ENCODE measurements at regions not wholly inside any gene's neighbourhood (a gene's known extent, or its start where the extent isn't known, plus 50 kb on each side); places are given as distances from the start of the nearest gene placed in this dataset.

GRCh38 chr10:52967806-52968795 lies 195.5 kb upstream of the MBL2 start:
- H3K27me3 Mint-ChIP-seq (ENCODE audit: unreplicated experiment): no peaks in the 10 kb centered on the region
- H3K4me1 Mint-ChIP-seq (ENCODE audit: low read depth, unreplicated experiment): peaks cover 14% of the 10 kb centered on the region
- no peak for DNase-seq
- H3K4me3 Mint-ChIP-seq (ENCODE audit: unreplicated experiment): no peak overlapping the region
- no peaks in the 10 kb centered on the region for H3K36me3 Mint-ChIP-seq (ENCODE audit: unreplicated experiment)
- no peak for TF ChIP-seq CTCF (IDR thresholded peaks at IDR 0.05; ENCODE audit: partially characterized antibody, unreplicated experiment)
- no peak overlapping the region for H3K27ac Mint-ChIP-seq (ENCODE audit: unreplicated experiment)
- no peaks in the 10 kb centered on the region for H3K9me3 Mint-ChIP-seq (ENCODE audit: unreplicated experiment)

GRCh38 chr10:52966904-52967303 lies 194.3 kb upstream of the MBL2 start:
- no peak for DNase-seq
- no peaks in the 10 kb centered on the region for H3K27me3 Mint-ChIP-seq (ENCODE audit: unreplicated experiment)
- H3K36me3 Mint-ChIP-seq (ENCODE audit: unreplicated experiment): no peaks in the 10 kb centered on the region
- no peak for TF ChIP-seq CTCF (IDR thresholded peaks at IDR 0.05; ENCODE audit: partially characterized antibody, unreplicated experiment)
- peaks cover 14% of the 10 kb centered on the region for H3K4me1 Mint-ChIP-seq (ENCODE audit: low read depth, unreplicated experiment)
- no peak overlapping the region for H3K4me3 Mint-ChIP-seq (ENCODE audit: unreplicated experiment)
- H3K9me3 Mint-ChIP-seq (ENCODE audit: unreplicated experiment): no peaks in the 10 kb centered on the region
- no peak overlapping the region for H3K27ac Mint-ChIP-seq (ENCODE audit: unreplicated experiment)

- TF ChIP-seq CTCF (IDR thresholded peaks at IDR 0.05; ENCODE audit: partially characterized antibody, unreplicated experiment): no peak
- Mint-ChIP-seq H3K4me1 (ENCODE audit: low read depth, unreplicated experiment) (peaks cover 14% of the 10 kb centered on the region), H3K27ac (ENCODE audit: unreplicated experiment) (no peak overlapping the region), H3K9me3 (ENCODE audit: unreplicated experiment) (no peaks in the 10 kb centered on the region), H3K36me3 (ENCODE audit: unreplicated experiment) (no peaks in the 10 kb centered on the region), H3K4me3 (ENCODE audit: unreplicated experiment) (no peak overlapping the region), H3K27me3 (ENCODE audit: unreplicated experiment) (no peaks in the 10 kb centered on the region)
- no peak for DNase-seq
Measured at GRCh38 chr10:52965938-52966401, 193.4 kb upstream of the MBL2 start.

- Mint-ChIP-seq H3K27me3 (ENCODE audit: unreplicated experiment) (no peaks in the 10 kb centered on the region), H3K36me3 (ENCODE audit: unreplicated experiment) (no peaks in the 10 kb centered on the region), H3K27ac (ENCODE audit: unreplicated experiment) (no peak overlapping the region), H3K4me3 (ENCODE audit: unreplicated experiment) (no peak overlapping the region), H3K4me1 (ENCODE audit: low read depth, unreplicated experiment) (peaks cover 14% of the 10 kb centered on the region), H3K9me3 (ENCODE audit: unreplicated experiment) (no peaks in the 10 kb centered on the region)
- TF ChIP-seq CTCF (IDR thresholded peaks at IDR 0.05; ENCODE audit: partially characterized antibody, unreplicated experiment): no peak
- no peak for DNase-seq
Measured at GRCh38 chr10:52965509-52965908, 192.9 kb upstream of the MBL2 start.

GRCh38 chr10:52961323-52961722 lies 188.7 kb upstream of the MBL2 start:
- no peaks in the 10 kb centered on the region for H3K9me3 Mint-ChIP-seq (ENCODE audit: unreplicated experiment)
- peaks cover 6% of the 10 kb centered on the region for H3K4me1 Mint-ChIP-seq (ENCODE audit: low read depth, unreplicated experiment)
- H3K27ac Mint-ChIP-seq (ENCODE audit: unreplicated experiment): no peak overlapping the region
- H3K4me3 Mint-ChIP-seq (ENCODE audit: unreplicated experiment): no peak overlapping the region
- no peak for DNase-seq
- no peak for TF ChIP-seq CTCF (IDR thresholded peaks at IDR 0.05; ENCODE audit: partially characterized antibody, unreplicated experiment)
- no peaks in the 10 kb centered on the region for H3K36me3 Mint-ChIP-seq (ENCODE audit: unreplicated experiment)
- H3K27me3 Mint-ChIP-seq (ENCODE audit: unreplicated experiment): no peaks in the 10 kb centered on the region
